ENCODE measurements at regions not wholly inside any gene's neighbourhood (a gene's known extent, or its start where the extent isn't known, plus 50 kb on each side); places are given as distances from the start of the nearest gene placed in this dataset.

- TF ChIP-seq CTCF (conservative IDR thresholded peaks at IDR 0.05; ENCODE audit: low read depth, low read length): no peak
- Histone ChIP-seq H2AFZ (ENCODE audit: low read depth) (no peak overlapping the region), H3K36me3 (ENCODE audit: insufficient read depth) (no peaks in the 10 kb centered on the region), H3K4me2 (no peak overlapping the region), H3K27me3 (ENCODE audit: insufficient read depth, low read depth) (no peaks in the 10 kb centered on the region), H3K9ac (no peak overlapping the region), H3K27ac (no peak overlapping the region), H3K79me2 (ENCODE audit: insufficient read depth, low read depth) (no peaks in the 10 kb centered on the region), H3K4me1 (ENCODE audit: low read depth, poor library complexity, severe bottlenecking) (no peaks in the 10 kb centered on the region), H4K20me1 (ENCODE audit: insufficient read depth) (no peaks in the 10 kb centered on the region), H3K4me3 (IDR thresholded peaks at IDR 0.05; ENCODE audit: insufficient read depth, low read depth, low read length) (no peak overlapping the region)
These were observed 50.8 kb upstream of the JAG1 start for GRCh38 chr20:10724449-10725173.

- H3K4me2 ChIP-seq: no peak overlapping the region
- no peaks in the 10 kb centered on the region for H3K79me2 ChIP-seq (ENCODE audit: insufficient read depth, low read depth)
- no peaks in the 10 kb centered on the region for H3K36me3 ChIP-seq (ENCODE audit: insufficient read depth)
- H3K27me3 ChIP-seq (ENCODE audit: insufficient read depth, low read depth): no peaks in the 10 kb centered on the region
- no peak overlapping the region for H3K9ac ChIP-seq
- no peak overlapping the region for H2AFZ ChIP-seq (ENCODE audit: low read depth)
- no peak overlapping the region for H3K27ac ChIP-seq
- TF ChIP-seq CTCF (conservative IDR thresholded peaks at IDR 0.05; ENCODE audit: low read depth, low read length): no peak
- H3K4me3 ChIP-seq (IDR thresholded peaks at IDR 0.05; ENCODE audit: insufficient read depth, low read depth, low read length): no peak overlapping the region
- H3K4me1 ChIP-seq (ENCODE audit: low read depth, poor library complexity, severe bottlenecking): no peaks in the 10 kb centered on the region
- H4K20me1 ChIP-seq (ENCODE audit: insufficient read depth): no peaks in the 10 kb centered on the region
These were observed 55.3 kb upstream of the JAG1 start for GRCh38 chr20:10728873-10729670.

GRCh38 chr20:10729785-10730184 lies 56.0 kb upstream of the JAG1 start:
- Histone ChIP-seq H2AFZ (ENCODE audit: low read depth) (no peak overlapping the region), H3K36me3 (ENCODE audit: insufficient read depth) (no peaks in the 10 kb centered on the region), H4K20me1 (ENCODE audit: insufficient read depth) (no peaks in the 10 kb centered on the region), H3K4me3 (IDR thresholded peaks at IDR 0.05; ENCODE audit: insufficient read depth, low read depth, low read length) (no peak overlapping the region), H3K79me2 (ENCODE audit: insufficient read depth, low read depth) (no peaks in the 10 kb centered on the region), H3K4me1 (ENCODE audit: low read depth, poor library complexity, severe bottlenecking) (no peaks in the 10 kb centered on the region), H3K9ac (no peak overlapping the region), H3K4me2 (no peak overlapping the region), H3K27ac (no peak overlapping the region), H3K27me3 (ENCODE audit: insufficient read depth, low read depth) (no peaks in the 10 kb centered on the region)
- TF ChIP-seq CTCF (conservative IDR thresholded peaks at IDR 0.05; ENCODE audit: low read depth, low read length): no peak

- Histone ChIP-seq H3K27me3 (ENCODE audit: insufficient read depth, low read depth) (no peaks in the 10 kb centered on the region), H3K9ac (no peak overlapping the region), H2AFZ (ENCODE audit: low read depth) (no peak overlapping the region), H3K4me3 (IDR thresholded peaks at IDR 0.05; ENCODE audit: insufficient read depth, low read depth, low read length) (no peak overlapping the region), H3K27ac (no peak overlapping the region), H3K4me1 (ENCODE audit: low read depth, poor library complexity, severe bottlenecking) (no peaks in the 10 kb centered on the region), H3K36me3 (ENCODE audit: insufficient read depth) (no peaks in the 10 kb centered on the region), H3K79me2 (ENCODE audit: insufficient read depth, low read depth) (no peaks in the 10 kb centered on the region), H4K20me1 (ENCODE audit: insufficient read depth) (no peaks in the 10 kb centered on the region), H3K4me2 (no peak overlapping the region)
- no peak for TF ChIP-seq CTCF (conservative IDR thresholded peaks at IDR 0.05; ENCODE audit: low read depth, low read length)
These were observed 56.9 kb upstream of the JAG1 start for GRCh38 chr20:10730629-10731183.

All from KMS-11 (cell line).